ENCODE measurements at regions not wholly inside any gene's neighbourhood (a gene's known extent, or its start where the extent isn't known, plus 50 kb on each side); places are given as distances from the start of the nearest gene placed in this dataset.
"Not testable (repeated sequence)": the region's sequence is repeated elsewhere in the genome, so short reads cannot be mapped to it uniquely, and the experiment has no call there.

- Histone ChIP-seq H3K9me3 (no peaks in the 10 kb centered on the region), H3K4me3 (no peak overlapping the region), H3K9ac (ENCODE audit: low read depth in 2 of 2, low read length in 2 of 2) (no peak overlapping the region), H3K36me3 (no peaks in the 10 kb centered on the region), H3K27me3 (no peaks in the 10 kb centered on the region), H3K27ac (no peak overlapping the region), H3K4me1 (no peaks in the 10 kb centered on the region)
- TF ChIP-seq CTCF (IDR thresholded peaks at IDR 0.05): no peak
- no peak for DNase-seq
- intact Hi-C loops (cut with DNase I): no loop called here
Observed at GRCh38 chr13:84097148-84097547, 214.9 kb upstream of the SLITRK1 start.

- intact Hi-C loops (cut with DNase I): no loop called here
- Histone ChIP-seq H3K9me3 (no peaks in the 10 kb centered on the region), H3K27ac (no peak overlapping the region), H3K27me3 (no peaks in the 10 kb centered on the region), H3K4me3 (no peak overlapping the region), H3K4me1 (no peaks in the 10 kb centered on the region), H3K36me3 (no peaks in the 10 kb centered on the region), H3K9ac (ENCODE audit: low read depth in 2 of 2, low read length in 2 of 2) (no peak overlapping the region)
- no peak for TF ChIP-seq CTCF (IDR thresholded peaks at IDR 0.05)
- DNase-seq: no peak
Observed at GRCh38 chr13:84096216-84096615, 213.9 kb upstream of the SLITRK1 start.

GRCh38 chr13:84088996-84089395 is 206.7 kb upstream of the SLITRK1 start:
- no peak overlapping the region for H3K4me3 ChIP-seq
- TF ChIP-seq CTCF (IDR thresholded peaks at IDR 0.05): no peak
- no peaks in the 10 kb centered on the region for H3K9me3 ChIP-seq
- no peak overlapping the region for H3K27ac ChIP-seq
- H3K9ac ChIP-seq (ENCODE audit: low read depth in 2 of 2, low read length in 2 of 2): no peak overlapping the region
- no peaks in the 10 kb centered on the region for H3K4me1 ChIP-seq
- no peaks in the 10 kb centered on the region for H3K36me3 ChIP-seq
- no peaks in the 10 kb centered on the region for H3K27me3 ChIP-seq
- intact Hi-C loops (cut with DNase I): no loop called here
- no peak for DNase-seq

GRCh38 chr13:84086847-84087162 is 204.5 kb upstream of the SLITRK1 start:
- H3K27ac ChIP-seq: no peak overlapping the region
- no peak for TF ChIP-seq CTCF (IDR thresholded peaks at IDR 0.05)
- no peaks in the 10 kb centered on the region for H3K36me3 ChIP-seq
- H3K4me3 ChIP-seq: no peak overlapping the region
- H3K9me3 ChIP-seq: no peaks in the 10 kb centered on the region
- DNase-seq: no peak
- no peaks in the 10 kb centered on the region for H3K4me1 ChIP-seq
- no peaks in the 10 kb centered on the region for H3K27me3 ChIP-seq
- intact Hi-C loops (cut with DNase I): no loop called here
- no peak overlapping the region for H3K9ac ChIP-seq (ENCODE audit: low read depth in 2 of 2, low read length in 2 of 2)

- H3K4me1 ChIP-seq; intact Hi-C loops (cut with DNase I); H3K9ac ChIP-seq (ENCODE audit: low read depth in 2 of 2, low read length in 2 of 2); H3K27me3 ChIP-seq; H3K9me3 ChIP-seq; DNase-seq; H3K27ac ChIP-seq; H3K36me3 ChIP-seq; H3K4me3 ChIP-seq: not testable (repeated sequence)
Observed at GRCh38 chr13:84086098-84086846, 204.0 kb upstream of the SLITRK1 start.

- Histone ChIP-seq H3K36me3 (no peaks in the 10 kb centered on the region), H3K4me1 (no peaks in the 10 kb centered on the region), H3K27ac (no peak overlapping the region), H3K9me3 (no peaks in the 10 kb centered on the region), H3K9ac (ENCODE audit: low read depth in 2 of 2, low read length in 2 of 2) (no peak overlapping the region), H3K27me3 (no peaks in the 10 kb centered on the region), H3K4me3 (no peak overlapping the region)
- intact Hi-C loops (cut with DNase I): no loop called here
- DNase-seq: no peak
- no peak for TF ChIP-seq CTCF (IDR thresholded peaks at IDR 0.05)
Observed at GRCh38 chr13:84082462-84082861, 200.2 kb upstream of the SLITRK1 start.
